Colonic mucosa (tissue), 4 donors: ENCODE measurements at regions not wholly inside any gene's neighbourhood (a gene's known extent, or its start where the extent isn't known, plus 50 kb on each side); places are given as distances from the start of the nearest gene placed in this dataset.
A peak's percentile ranks its signal among the peaks of the same experiment; 100 is the strongest.

Experiments used
- DNase-seq: peaks from one replicate; pipeline ENCODE4 v3.0.0-alpha.2; 2020
- H3K27ac ChIP-seq: fragments of 200-600 bp; one replicate; pipeline ENCODE4 v1.8.0; 2021
- H3K27me3 ChIP-seq: fragments of 200-600 bp; one replicate; pipeline ENCODE4 v1.8.0; 2021
- H3K36me3 ChIP-seq: fragments of 200-600 bp; one replicate; pipeline ENCODE4 v1.8.0; 2021
- H3K4me1 ChIP-seq: fragments of 200-600 bp; one replicate; pipeline ENCODE4 v1.8.0; 2021; ENCODE audit warnings: mild to moderate bottlenecking
- H3K4me3 ChIP-seq: fragments of 200-600 bp; one replicate; pipeline ENCODE4 v1.8.0; 2021
- H3K9ac ChIP-seq, 2 donors: one replicate each; pipeline ENCODE4 v1.7.0; 2013; ENCODE audit warnings: control low read depth in 2 of 2, low read depth in 2 of 2, low read length in 2 of 2
- H3K9me3 ChIP-seq: fragments of 200-600 bp; one replicate; pipeline ENCODE4 v1.8.0; 2021
- CTCF ChIP-seq: fragments of 200-600 bp; IDR thresholded peaks from one replicate; pipeline ENCODE4 v1.8.0; 2022; ENCODE audit warnings: antibody characterized with exemption, mild to moderate bottlenecking
- intact Hi-C: fragments of 100-400 bp; cut with DNase I; formaldehyde crosslinking; loops from one replicate; pipeline ENCODE4 v1.14.1; 2022
- donor health status: healthy.
- donor health status: DM: no; HTN: no; CAD: no.
- donor health status: DM: no; HTN: no; CAD: no.

DNA sequence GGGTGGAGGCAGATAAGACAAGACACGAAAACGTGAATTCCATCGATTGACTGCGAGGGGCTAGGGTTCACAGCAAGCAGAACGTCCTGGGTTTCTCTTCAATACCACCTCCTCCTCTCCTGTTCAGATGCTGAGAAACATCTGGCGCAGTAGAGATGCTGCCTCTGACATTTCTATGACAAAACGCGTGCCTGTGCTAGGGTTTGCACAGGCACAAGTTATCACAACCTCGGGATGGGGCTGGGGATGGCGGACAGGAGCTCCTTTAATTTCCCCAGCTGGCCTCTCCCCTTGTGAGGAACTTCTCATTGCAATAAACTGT, 99.8 kb upstream of the SVIL start:
- Histone ChIP-seq H3K36me3 (no peaks in the 10 kb centered on the region), H3K27me3 (no peaks in the 10 kb centered on the region), H3K4me1 (no peaks in the 10 kb centered on the region), H3K9ac (peak overlapping the region; percentile 79), H3K27ac (peak overlapping the region; percentile 93), H3K4me3 (peak overlapping the region; percentile 78), H3K9me3 (no peaks in the 10 kb centered on the region)
- TF ChIP-seq CTCF: no peak
- intact Hi-C loops: loop anchor here (10.0 kb wide), 1 partner anchor 140 kb away; no protein-coding TSS in a partner anchor
- peak; percentile 36 for DNase-seq

- Histone ChIP-seq H3K27ac (no peak overlapping the region), H3K4me1 (no peaks in the 10 kb centered on the region), H3K9me3 (no peaks in the 10 kb centered on the region), H3K9ac (no peak overlapping the region), H3K27me3 (no peaks in the 10 kb centered on the region), H3K4me3 (no peak overlapping the region), H3K36me3 (no peaks in the 10 kb centered on the region)
- no peak for DNase-seq
- intact Hi-C loops: loop anchor here (10.0 kb wide), 1 partner anchor 139 kb away; no protein-coding TSS in a partner anchor
- no peak for TF ChIP-seq CTCF
These were observed 98.6 kb upstream of the SVIL start for GRCh38 chr10:29733323-29733722.

DNA sequence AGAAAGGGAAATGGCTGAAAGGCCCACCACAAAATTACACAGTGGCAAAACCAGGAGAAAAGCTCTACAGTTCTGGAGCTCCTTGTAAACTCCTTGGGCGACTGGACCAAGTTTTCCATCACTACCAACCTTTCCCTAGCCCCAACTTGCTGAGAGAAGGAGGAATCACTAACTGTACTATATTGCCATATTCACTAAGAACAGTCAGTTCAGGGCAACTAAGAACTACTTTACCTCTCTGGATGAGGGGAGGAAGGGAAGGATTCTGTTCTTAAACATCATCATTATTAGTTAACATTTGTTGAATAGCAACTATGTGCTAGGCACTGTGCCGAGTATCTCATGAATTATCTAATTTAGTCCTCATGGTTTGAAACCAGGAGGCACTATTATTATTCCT, 98.1 kb upstream of the SVIL start:
- H3K9me3 ChIP-seq: no peaks in the 10 kb centered on the region
- no peak for TF ChIP-seq CTCF
- no peaks in the 10 kb centered on the region for H3K36me3 ChIP-seq
- H3K4me3 ChIP-seq: no peak overlapping the region
- peak overlapping the region in 1 of 2 donors; percentile 9 for H3K9ac ChIP-seq
- no peaks in the 10 kb centered on the region for H3K27me3 ChIP-seq
- H3K4me1 ChIP-seq: no peaks in the 10 kb centered on the region
- intact Hi-C loops: loop anchor here (10.0 kb wide), 1 partner anchor 138 kb away; no protein-coding TSS in a partner anchor
- DNase-seq: no peak
- H3K27ac ChIP-seq: no peak overlapping the region

DNA sequence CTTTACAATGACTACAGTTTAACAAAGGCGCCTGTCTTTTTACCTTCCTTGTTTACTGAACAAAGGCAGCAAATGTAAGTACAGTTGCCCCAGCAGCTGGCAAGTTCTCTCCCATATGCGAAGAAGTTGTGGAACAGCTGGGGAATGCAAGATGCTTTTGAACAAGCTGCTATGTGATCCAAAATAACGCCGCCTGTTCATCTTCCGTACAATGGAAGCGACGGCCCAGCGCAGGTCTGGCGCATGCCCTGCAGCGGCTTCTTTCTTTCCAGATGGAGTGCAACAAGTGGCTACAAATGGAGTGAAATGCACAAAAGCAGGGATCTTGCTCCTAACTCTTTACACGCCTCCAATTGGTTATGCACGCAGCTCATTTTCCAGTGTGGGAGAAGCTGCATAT, 97.0 kb upstream of the SVIL start:
- Histone ChIP-seq H3K4me3 (no peak overlapping the region), H3K9me3 (no peaks in the 10 kb centered on the region), H3K27me3 (no peaks in the 10 kb centered on the region), H3K9ac (no peak overlapping the region), H3K27ac (no peak overlapping the region), H3K36me3 (no peaks in the 10 kb centered on the region), H3K4me1 (no peaks in the 10 kb centered on the region)
- no peak for TF ChIP-seq CTCF
- peak; percentile 40 for DNase-seq
- intact Hi-C loops: loop anchor here (10.0 kb wide), 1 partner anchor 137 kb away; no protein-coding TSS in a partner anchor

- no peak overlapping the region for H3K4me3 ChIP-seq
- no peaks in the 10 kb centered on the region for H3K4me1 ChIP-seq
- no peaks in the 10 kb centered on the region for H3K9me3 ChIP-seq
- TF ChIP-seq CTCF: no peak
- H3K9ac ChIP-seq: no peak overlapping the region
- no peak overlapping the region for H3K27ac ChIP-seq
- intact Hi-C loops: loop anchor here (10.0 kb wide), 1 partner anchor 136 kb away; no protein-coding TSS in a partner anchor
- no peaks in the 10 kb centered on the region for H3K27me3 ChIP-seq
- H3K36me3 ChIP-seq: no peaks in the 10 kb centered on the region
- no peak for DNase-seq
These were observed 96.2 kb upstream of the SVIL start for GRCh38 chr10:29730969-29731368.
